Gastrocnemius medialis (tissue), 4 donors: ENCODE measurements at regions not wholly inside any gene's neighbourhood (a gene's known extent, or its start where the extent isn't known, plus 50 kb on each side); places are given as distances from the start of the nearest gene placed in this dataset.

Source experiments
- ATAC-seq, 2 donors: fragments of 150-250 bp; one replicate each; pipeline ENCODE4 v1.9.1; 2016
- DNase-seq, 2 donors: peaks; one replicate each; pipeline ENCODE4 v3.0.0-alpha.2; 2019
- H3K27ac ChIP-seq, 4 donors: fragments of 200-600 bp; sonication (generic); 1 replicate in 1 of 4; 2 replicates in 3 of 4; pipeline ENCODE4 v1.5.1; 2016 to 2018; ENCODE audit warnings: mild to moderate bottlenecking in 2 of 4, moderate library complexity in 1 of 4
- H3K27me3 ChIP-seq, 3 donors: fragments of 200-600 bp; sonication (generic) in 2 of 3; 1 replicate in 1 of 3; 2 replicates in 2 of 3; pipeline versions ENCODE4 v1.5.1 to v1.6.0; 2016 to 2019; ENCODE audit warnings: mild to moderate bottlenecking in 1 of 3, moderate library complexity in 1 of 3
- H3K36me3 ChIP-seq, 2 donors: fragments of 200-600 bp; sonication (generic) in 1 of 2; one replicate each; pipeline ENCODE4 v1.5.1; 2017 to 2018
- H3K4me1 ChIP-seq, 2 donors: fragments of 200-600 bp; sonication (generic) in 1 of 2; one replicate each; pipeline ENCODE4 v1.5.1; 2016 to 2017; ENCODE audit warnings: mild to moderate bottlenecking in 2 of 2
- H3K4me3 ChIP-seq, 4 donors: fragments of 200-600 bp; sonication (generic) in 3 of 4; 1 replicate in 1 of 4; 2 replicates in 3 of 4; pipeline ENCODE4 v1.5.1; 2016 to 2019; ENCODE audit warnings: mild to moderate bottlenecking in 2 of 4
- H3K9me3 ChIP-seq, 3 donors: fragments of 200-600 bp; sonication (generic) in 2 of 3; 1 replicate in 1 of 3; 2 replicates in 2 of 3; pipeline ENCODE4 v1.5.1; 2016 to 2019
- CTCF ChIP-seq, 5 experiments: fragments of 450-650 bp in 3 of 5; fragments of 200-600 bp in 2 of 5; sonication (generic) in 2 of 5; IDR thresholded peaks in 4 of 5; conservative IDR thresholded peaks in 1 of 5; 1 replicate in 4 of 5; 2 replicates in 1 of 5; pipeline ENCODE4 v1.5.1; 2016 to 2019; ENCODE audit warnings: antibody characterized with exemption in 5 of 5, mild to moderate bottlenecking in 3 of 5, moderate library complexity in 3 of 5
- POLR2A ChIP-seq, 2 donors: fragments of 450-650 bp; IDR thresholded peaks; one replicate each; pipeline ENCODE4 v1.6.1; 2017; ENCODE audit warnings: antibody characterized with exemption in 2 of 2, mild to moderate bottlenecking in 2 of 2, moderate library complexity in 2 of 2
- in situ Hi-C, 4 donors: fragments of 200-750 bp; cut with MboI; loops; one replicate each; pipeline versions ENCODE4 v1.15.0 to v1.8.0; 2017; ENCODE audit warnings: low sequenced_read_pairs in 4 of 4
- intact Hi-C: fragments of 100-400 bp; cut with DNase I; formaldehyde crosslinking; loops from one replicate; pipeline ENCODE4 v1.15.1; 2023; ENCODE audit warnings: low total_unique reads

DNA sequence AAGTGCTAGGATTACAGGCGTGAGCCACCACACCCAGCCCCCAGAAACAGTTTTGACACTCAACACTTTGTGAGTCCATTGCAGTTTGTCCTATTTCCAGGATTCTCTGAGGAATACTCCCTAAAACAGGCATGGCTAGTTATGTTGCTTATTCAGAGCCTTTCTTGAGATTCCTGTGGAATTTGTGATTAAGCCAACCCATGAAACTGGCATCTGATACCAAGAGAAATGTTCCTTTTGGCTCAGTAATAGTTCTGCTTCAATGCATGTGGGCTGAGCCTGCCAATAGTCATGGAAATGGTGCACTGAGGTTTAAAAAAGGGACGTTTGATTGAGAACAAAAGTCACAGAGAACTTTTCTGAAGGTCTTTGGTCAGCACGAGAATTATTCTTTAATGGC, 241.7 kb downstream of the PPP1R2C start:
- no peak overlapping the region for H3K27ac ChIP-seq
- in situ Hi-C loops, result no loop called here
- no peaks in the 10 kb centered on the region for H3K27me3 ChIP-seq
- intact Hi-C loops, result no loop called here
- no peaks in the 10 kb centered on the region for H3K36me3 ChIP-seq
- TF ChIP-seq POLR2A (IDR thresholded peaks at IDR 0.05) (no peak), CTCF (IDR thresholded peaks at IDR 0.05 in 4 of 5, conservative IDR thresholded peaks at IDR 0.05 in 1 of 5) (no peak)
- no peaks in the 10 kb centered on the region for H3K9me3 ChIP-seq
- no peaks in the 10 kb centered on the region for H3K4me1 ChIP-seq
- ATAC-seq (no peak), DNase-seq (no peak)
- H3K4me3 ChIP-seq, result no peak overlapping the region

- H3K4me3 ChIP-seq, result no peak overlapping the region
- DNase-seq (no peak), ATAC-seq (no peak)
- H3K36me3 ChIP-seq, result no peaks in the 10 kb centered on the region
- no peak for TF ChIP-seq CTCF (IDR thresholded peaks at IDR 0.05 in 4 of 5, conservative IDR thresholded peaks at IDR 0.05 in 1 of 5)
- H3K4me1 ChIP-seq, result no peaks in the 10 kb centered on the region
- no peaks in the 10 kb centered on the region for H3K9me3 ChIP-seq
- H3K27ac ChIP-seq, result no peak overlapping the region
- in situ Hi-C loops (no loop called here), intact Hi-C loops (no loop called here)
- no peaks in the 10 kb centered on the region for H3K27me3 ChIP-seq
Observed at GRCh38 chrX:42535233-42535632, 242.7 kb downstream of the PPP1R2C start.

GRCh38 chrX:42533761-42534160, 244.2 kb downstream of the PPP1R2C start:
- intact Hi-C loops (no loop called here), in situ Hi-C loops (no loop called here)
- H3K27ac ChIP-seq, result no peak overlapping the region
- DNase-seq (no peak), ATAC-seq (no peak)
- TF ChIP-seq CTCF (IDR thresholded peaks at IDR 0.05 in 4 of 5, conservative IDR thresholded peaks at IDR 0.05 in 1 of 5) (no peak), POLR2A (IDR thresholded peaks at IDR 0.05) (no peak)
- H3K9me3 ChIP-seq, result no peaks in the 10 kb centered on the region
- no peaks in the 10 kb centered on the region for H3K4me1 ChIP-seq
- no peaks in the 10 kb centered on the region for H3K36me3 ChIP-seq
- H3K4me3 ChIP-seq, result no peak overlapping the region
- no peaks in the 10 kb centered on the region for H3K27me3 ChIP-seq

- TF ChIP-seq CTCF (IDR thresholded peaks at IDR 0.05 in 4 of 5, conservative IDR thresholded peaks at IDR 0.05 in 1 of 5), result no peak
- no peak for TF ChIP-seq POLR2A (IDR thresholded peaks at IDR 0.05)
- peaks cover 0 to 2% (median 0%) of the 10 kb centered on the region in 3 donors for H3K27me3 ChIP-seq
- H3K27ac ChIP-seq, result no peak overlapping the region
- intact Hi-C loops, result no loop called here
- no peaks in the 10 kb centered on the region for H3K9me3 ChIP-seq
- in situ Hi-C loops, result no loop called here
- H3K36me3 ChIP-seq, result no peaks in the 10 kb centered on the region
- H3K4me1 ChIP-seq, result no peaks in the 10 kb centered on the region
- H3K4me3 ChIP-seq, result no peak overlapping the region
- ATAC-seq (no peak), DNase-seq (no peak)
Observed at GRCh38 chrX:42531441-42531840, 246.5 kb downstream of the PPP1R2C start.

DNA sequence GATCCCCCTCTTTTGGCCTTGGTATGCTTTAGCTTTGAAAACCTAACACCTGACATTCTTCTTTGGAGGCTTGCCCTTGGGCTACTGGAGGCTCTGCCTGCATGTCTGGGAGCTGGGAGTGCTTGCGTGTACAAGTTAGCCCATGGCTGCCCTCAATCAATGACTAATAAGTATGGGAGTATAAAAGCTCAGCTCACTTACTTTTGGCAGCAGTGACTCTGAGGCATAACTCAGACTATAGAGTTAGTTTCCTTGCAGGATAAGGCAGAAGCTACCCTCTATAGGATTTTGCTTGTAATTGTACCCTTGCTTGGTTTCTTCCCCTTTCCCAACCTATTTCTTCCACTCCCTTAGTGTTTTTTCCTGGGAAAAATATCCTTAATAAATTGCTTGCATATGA, 247.9 kb downstream of the PPP1R2C start:
- no peak for ATAC-seq
- Histone ChIP-seq H3K27ac (no peak overlapping the region), H3K4me1 (no peaks in the 10 kb centered on the region), H3K4me3 (no peak overlapping the region), H3K27me3 (peaks cover 0 to 5% (median 0%) of the 10 kb centered on the region in 3 donors), H3K36me3 (no peaks in the 10 kb centered on the region), H3K9me3 (no peaks in the 10 kb centered on the region)
- intact Hi-C loops, result no loop called here
- DNase-seq, result no peak
- TF ChIP-seq CTCF (IDR thresholded peaks at IDR 0.05 in 4 of 5, conservative IDR thresholded peaks at IDR 0.05 in 1 of 5) (no peak), POLR2A (IDR thresholded peaks at IDR 0.05) (no peak)
- in situ Hi-C loops, result no loop called here
